GM12878 (cell line): ENCODE measurements at regions not wholly inside any gene's neighbourhood (a gene's known extent, or its start where the extent isn't known, plus 50 kb on each side); places are given as distances from the start of the nearest gene placed in this dataset.

ENCODE experiments used
- ATAC-seq: fragments of 200-7000 bp; cut with Tn5 transposase; 3 replicates; pipeline ENCODE4 v1.9.1; 2020; ENCODE audit warnings: mild to moderate bottlenecking, moderate library complexity
- BruUV-seq: library from RNA; stranded (reverse); fragments of 400-500 nt; replicated peaks from 2 replicates; lab custom pipeline; 2021; lab: Mats Ljungman, UMichigan
- CTCF ChIA-PET: fragments of 300-600 bp; sonication (Branson Sonifier 250); formaldehyde crosslinking; extraction: SDS; loops from one replicate; lab custom pipeline; 2021; ENCODE audit warnings: inconsistent platforms; lab: Yijun Ruan, JAX
- POLR2A ChIA-PET: fragments of 350-600 bp; formaldehyde crosslinking; extraction: SDS; loops from one replicate; lab custom pipeline; 2021; ENCODE audit warnings: inconsistent platforms; lab: Charles Lee
- RAD21 ChIA-PET: fragments of 300-600 bp; sonication (Branson Sonifier 250); formaldehyde crosslinking; loops from one replicate; lab custom pipeline; 2023; ENCODE audit warnings: antibody characterized with exemption; ENCODE audit not compliant: unreplicated experiment; lab: Charles Lee
- SMC1A ChIA-PET: fragments of 300-600 bp; sonication (Branson Sonifier 250); formaldehyde crosslinking; loops from one replicate; lab custom pipeline; 2023; ENCODE audit not compliant: unreplicated experiment, uncharacterized antibody; lab: Charles Lee
- DNase-seq: peaks from one replicate; pipeline ENCODE4 v3.0.0-alpha.2; 2011; ENCODE audit warnings: low read depth, low spot score
- FAIRE-seq: peaks from 3 replicates; lab custom pipeline; 2011; peaks lifted over from hg19 to GRCh38; lab: Jason Lieb, UNC
- H2AFZ ChIP-seq: 2 replicates; pipeline ENCODE4 v1.6.0; 2011; ENCODE audit warnings: low read depth, low read length, control low read depth; ENCODE audit not compliant: control insufficient read depth
- H3K27ac ChIP-seq: 2 replicates; pipeline ENCODE4 v1.5.1; 2011; ENCODE audit warnings: control low read depth; ENCODE audit not compliant: control insufficient read depth, insufficient read depth
- H3K27me3 ChIP-seq, 2 experiments: replicated peaks in 1 of 2; 2 replicates each; pipeline versions ENCODE4 v1.6.0 to v1.6.1; 2011; ENCODE audit warnings: low read length in 1 of 2; ENCODE audit not compliant: control insufficient read depth in 2 of 2, insufficient read depth in 2 of 2
- H3K36me3 ChIP-seq, 2 experiments: 2 replicates each; pipeline ENCODE4 v1.5.1; 2011; ENCODE audit warnings: low read length in 1 of 2; ENCODE audit not compliant: control insufficient read depth in 2 of 2, insufficient read depth in 2 of 2
- H3K4me1 ChIP-seq: 2 replicates; pipeline ENCODE4 v1.6.1; 2011; ENCODE audit warnings: mild to moderate bottlenecking, low read length, moderate library complexity, mixed read lengths; ENCODE audit not compliant: control insufficient read depth, insufficient read depth
- H3K4me2 ChIP-seq: 2 replicates; pipeline ENCODE4 v1.6.0; 2011; ENCODE audit warnings: control low read depth; ENCODE audit not compliant: control insufficient read depth, insufficient read depth
- H3K4me3 ChIP-seq: fragments of 200-600 bp; sonication (generic); 2 replicates; pipeline ENCODE4 v1.5.1; 2016
- H3K79me2 ChIP-seq: 2 replicates; pipeline ENCODE4 v1.6.0; 2011; ENCODE audit warnings: low read length; ENCODE audit not compliant: control insufficient read depth, insufficient read depth
- H3K9ac ChIP-seq: 2 replicates; pipeline ENCODE4 v1.8.0; 2011; ENCODE audit warnings: low read length, control low read depth, mixed read lengths; ENCODE audit not compliant: control insufficient read depth, insufficient read depth
- H3K9me3 ChIP-seq: replicated peaks from 3 replicates; pipeline ENCODE4 v1.5.1; 2011; ENCODE audit warnings: mild to moderate bottlenecking, low read length; ENCODE audit not compliant: control insufficient read depth, insufficient read depth
- H4K20me1 ChIP-seq: 2 replicates; pipeline ENCODE4 v1.6.0; 2011; ENCODE audit not compliant: control insufficient read depth, insufficient read depth
- ATF2 ChIP-seq: IDR thresholded peaks from 2 replicates; pipeline ENCODE4 v1.6.1; 2012; ENCODE audit warnings: low read length, inconsistent platforms
- BMI1 ChIP-seq: fragments of 450-650 bp; IDR thresholded peaks from 2 replicates; pipeline ENCODE4 v1.6.1; 2016; ENCODE audit warnings: mild to moderate bottlenecking, moderate library complexity, borderline replicate concordance
- CBX5 ChIP-seq: sonication (generic); IDR thresholded peaks from 2 replicates; pipeline ENCODE4 v1.6.1; 2016; ENCODE audit warnings: low read depth, moderate library complexity, mild to moderate bottlenecking, inconsistent platforms
- EGR1 ChIP-seq, 2 experiments: IDR thresholded peaks; 1 replicate in 1 of 2; 2 replicates in 1 of 2; pipeline ENCODE4 v1.6.1; 2011 to 2012; ENCODE audit warnings: low read depth in 2 of 2, low read length in 2 of 2, borderline replicate concordance in 1 of 2, mild to moderate bottlenecking in 1 of 2, moderate library complexity in 1 of 2
- KDM1A ChIP-seq: fragments of 200-600 bp; sonication (generic); IDR thresholded peaks from 2 replicates; pipeline ENCODE4 v1.6.1; 2016; ENCODE audit warnings: borderline replicate concordance
- MAX ChIP-seq: IDR thresholded peaks from 2 replicates; pipeline ENCODE4 v1.6.1; 2012; ENCODE audit warnings: low read depth, low read length, improper control_type of control experiment
- NFXL1 ChIP-seq: fragments of 450-650 bp; IDR thresholded peaks from 2 replicates; pipeline ENCODE4 v1.6.1; 2017; ENCODE audit warnings: antibody characterized with exemption, mild to moderate bottlenecking, borderline replicate concordance
- RAD21 ChIP-seq: IDR thresholded peaks from 2 replicates; pipeline ENCODE4 v1.6.1; 2011; ENCODE audit warnings: mild to moderate bottlenecking, low read depth, low read length, moderate library complexity; ENCODE audit not compliant: insufficient read depth
- RCOR1 ChIP-seq: conservative IDR thresholded peaks from 2 replicates; pipeline ENCODE4 v1.6.1; 2012; ENCODE audit warnings: low read depth, low read length, improper control_type of control experiment
- ZSCAN29 ChIP-seq: fragments of 450-650 bp; IDR thresholded peaks from 2 replicates; pipeline ENCODE4 v1.6.1; 2017; ENCODE audit warnings: mild to moderate bottlenecking, moderate library complexity
- WGBS: methylation state at CpG from one replicate; pipeline ENCODE4 v1.1.6; 2016; ENCODE audit warnings: low lambda C conversion rate; ENCODE audit not compliant: insufficient replicate concordance, insufficient coverage; ENCODE audit errors: missing lambda C conversion rate; 5-methylcytosine and 5-hydroxymethylcytosine counted together
- in situ Hi-C: fragments of 300-500 bp; cut with MboI; formaldehyde crosslinking; loops from 9 replicates; pipeline ENCODE4 v1.14.3; 2018; ENCODE audit warnings: mixed read lengths
- intact Hi-C: fragments of 100-400 bp; cut with micrococcal nuclease; formaldehyde crosslinking; loops from one replicate; pipeline ENCODE4 v1.14.2; 2022; ENCODE audit not compliant: unreplicated experiment

GRCh38 chr10:53071505-53072125 lies 299.0 kb upstream of the MBL2 start:
- in situ Hi-C loops, result no loop called here
- no peak overlapping the region for H3K27ac ChIP-seq
- SMC1A ChIA-PET, result interaction anchor here (0.7 to 2.5 kb wide), 9 partner anchors 9 to 107 kb away, joined by 3 to 8 read pairs (median 5); no protein-coding TSS in a partner anchor
- POLR2A ChIA-PET, result no interaction called here
- RAD21 ChIA-PET, result interaction anchor here (0.5 kb wide), 1 partner anchor 1120 kb away, joined by 3 read pairs; no protein-coding TSS in a partner anchor
- no TSS peak for BruUV-seq
- TF ChIP-seq MAX (no peak), CBX5 (no peak), BMI1 (no peak), NFXL1 (no peak), RAD21 (no peak), RCOR1 (no peak), ZSCAN29 (no peak), EGR1 (IDR thresholded peaks at IDR 0.05; ENCODE audit: borderline replicate concordance in 1 of 2, low read depth in 2 of 2, low read length in 2 of 2) (no peak), KDM1A (no peak), ATF2 (no peak)
- TF ChIP-seq, all 136 proteins: peak for 0
- no peak for ATAC-seq
- Histone ChIP-seq H4K20me1 (no peaks in the 10 kb centered on the region), H3K27me3 (no peaks in the 10 kb centered on the region), H3K79me2 (no peaks in the 10 kb centered on the region), H3K4me3 (no peak overlapping the region), H3K9me3 (no peaks in the 10 kb centered on the region), H3K36me3 (no peaks in the 10 kb centered on the region), H3K4me2 (no peak overlapping the region), H2AFZ (no peak overlapping the region), H3K4me1 (no peaks in the 10 kb centered on the region), H3K9ac (no peak overlapping the region)
- no peak for FAIRE-seq
- 52% methylated on average over 4 of the region's 4 CpGs for WGBS
- intact Hi-C loops, result no loop called here
- CTCF ChIA-PET, result interaction anchor here (1.0 to 1.8 kb wide), 5 partner anchors 18 to 138 kb away, joined by 3 to 5 read pairs (median 4); no protein-coding TSS in a partner anchor
- no peak for DNase-seq
